ENCODE measurements at regions not wholly inside any gene's neighbourhood (a gene's known extent, or its start where the extent isn't known, plus 50 kb on each side); places are given as distances from the start of the nearest gene placed in this dataset.

- TF ChIP-seq POLR2A (IDR thresholded peaks at IDR 0.05) (no peak), POLR2AphosphoS5 (IDR thresholded peaks at IDR 0.05) (peak; percentile 41 to 73 (median 62))
- Histone ChIP-seq H3K9me3 (no peaks in the 10 kb centered on the region), H3K4me1 (peaks cover 14 to 34% (median 28%) of the 10 kb centered on the region in 4 donors), H3K27me3 (peaks cover 5% of the 10 kb centered on the region), H3K36me3 (no peaks in the 10 kb centered on the region), H3K27ac (peak overlapping the region in 3 of 4 donors; percentile 13 to 31 (median 25)), H3K4me3 (no peak overlapping the region)
- intact Hi-C loops (cut with DNase I; ENCODE audit: low total_unique reads): no loop called here
- WGBS, 2 donors (ENCODE audit: low coverage in 1 of 2): 30 to 57% methylated on average over 2 to 11 of the region's 11 CpGs
- peak; percentile 78 for DNase-seq
- in situ Hi-C loops (cut with MboI; ENCODE audit: low pct_ligation_motif_present in 1 of 4, low pct_unique_long_range_greater_than_20kb in 1 of 4, low sequenced_read_pairs in 3 of 4): loop anchor here in 1 of 4 donors (25.0 kb wide), 1 partner anchor 181 kb away; the partner anchor contains the start of gene FGF19
Observed at GRCh38 chr11:69892986-69893555, 73.9 kb upstream of the FGF3 start.

GRCh38 chr11:69893631-69894030 lies 74.4 kb upstream of the FGF3 start:
- in situ Hi-C loops (cut with MboI; ENCODE audit: low pct_ligation_motif_present in 1 of 4, low pct_unique_long_range_greater_than_20kb in 1 of 4, low sequenced_read_pairs in 3 of 4): loop anchor here in 1 of 4 donors (25.0 kb wide), 1 partner anchor 181 kb away; the partner anchor contains the start of gene FGF19
- H3K4me3 ChIP-seq: no peak overlapping the region
- no peak for TF ChIP-seq POLR2AphosphoS5 (IDR thresholded peaks at IDR 0.05)
- no peak for TF ChIP-seq CTCF (IDR thresholded peaks at IDR 0.05)
- no peak for TF ChIP-seq EP300 (IDR thresholded peaks at IDR 0.05; ENCODE audit: low read depth)
- TF ChIP-seq POLR2A (IDR thresholded peaks at IDR 0.05): no peak
- intact Hi-C loops (cut with DNase I; ENCODE audit: low total_unique reads): no loop called here
- 64% methylated on average over 10 of the region's 10 CpGs; no CpG with 5 or more reads in 1 of the 2 donors for WGBS, 2 donors (ENCODE audit: low coverage in 1 of 2)
- no peak overlapping the region for H3K27ac ChIP-seq
- peaks cover 5% of the 10 kb centered on the region for H3K27me3 ChIP-seq
- peaks cover 14 to 34% (median 28%) of the 10 kb centered on the region in 4 donors for H3K4me1 ChIP-seq
- no peaks in the 10 kb centered on the region for H3K9me3 ChIP-seq
- no peaks in the 10 kb centered on the region for H3K36me3 ChIP-seq
- DNase-seq: no peak

GRCh38 chr11:69894181-69894611 lies 75.0 kb upstream of the FGF3 start:
- Histone ChIP-seq H3K4me1 (peaks cover 14 to 34% (median 28%) of the 10 kb centered on the region in 4 donors), H3K27ac (no peak overlapping the region), H3K9me3 (no peaks in the 10 kb centered on the region), H3K36me3 (no peaks in the 10 kb centered on the region), H3K27me3 (peaks cover 5% of the 10 kb centered on the region), H3K4me3 (no peak overlapping the region)
- no peak for DNase-seq
- intact Hi-C loops (cut with DNase I; ENCODE audit: low total_unique reads): no loop called here
- 80% methylated on average over 15 of the region's 15 CpGs; no CpG with 5 or more reads in 1 of the 2 donors for WGBS, 2 donors (ENCODE audit: low coverage in 1 of 2)
- in situ Hi-C loops (cut with MboI; ENCODE audit: low pct_ligation_motif_present in 1 of 4, low pct_unique_long_range_greater_than_20kb in 1 of 4, low sequenced_read_pairs in 3 of 4): loop anchor here in 1 of 4 donors (25.0 kb wide), 1 partner anchor 182 kb away; the partner anchor contains the start of gene FGF19
- TF ChIP-seq POLR2A (IDR thresholded peaks at IDR 0.05) (no peak), EP300 (IDR thresholded peaks at IDR 0.05; ENCODE audit: low read depth) (no peak), POLR2AphosphoS5 (IDR thresholded peaks at IDR 0.05) (no peak), CTCF (IDR thresholded peaks at IDR 0.05) (no peak)

- WGBS, 2 donors (ENCODE audit: low coverage in 1 of 2): 89 to 91% methylated on average over 3 to 8 of the region's 8 CpGs
- Histone ChIP-seq H3K27ac (no peak overlapping the region), H3K36me3 (no peaks in the 10 kb centered on the region), H3K9me3 (no peaks in the 10 kb centered on the region), H3K4me3 (no peak overlapping the region), H3K4me1 (peaks cover 14 to 34% (median 28%) of the 10 kb centered on the region in 4 donors), H3K27me3 (peaks cover 5% of the 10 kb centered on the region)
- intact Hi-C loops (cut with DNase I; ENCODE audit: low total_unique reads) (no loop called here), in situ Hi-C loops (cut with MboI; ENCODE audit: low pct_ligation_motif_present in 1 of 4, low pct_unique_long_range_greater_than_20kb in 1 of 4, low sequenced_read_pairs in 3 of 4) (loop anchor here in 1 of 4 donors (25.0 kb wide), 1 partner anchor 182 kb away; the partner anchor contains the start of gene FGF19)
- no peak for DNase-seq
- no peak for TF ChIP-seq POLR2A (IDR thresholded peaks at IDR 0.05)
Observed at GRCh38 chr11:69894648-69895047, 75.4 kb upstream of the FGF3 start.

- TF ChIP-seq EP300 (IDR thresholded peaks at IDR 0.05; ENCODE audit: low read depth): no peak
- no peak for TF ChIP-seq POLR2AphosphoS5 (IDR thresholded peaks at IDR 0.05)
- no peak for TF ChIP-seq CTCF (IDR thresholded peaks at IDR 0.05)
- TF ChIP-seq POLR2A (IDR thresholded peaks at IDR 0.05): no peak
- no peak for DNase-seq
- Histone ChIP-seq H3K4me3 (no peak overlapping the region), H3K36me3 (no peaks in the 10 kb centered on the region), H3K27me3 (peaks cover 5% of the 10 kb centered on the region), H3K4me1 (peaks cover 10 to 24% (median 21%) of the 10 kb centered on the region in 4 donors), H3K27ac (no peak overlapping the region), H3K9me3 (no peaks in the 10 kb centered on the region)
- in situ Hi-C loops (cut with MboI; ENCODE audit: low pct_ligation_motif_present in 1 of 4, low pct_unique_long_range_greater_than_20kb in 1 of 4, low sequenced_read_pairs in 3 of 4): loop anchor here in 1 of 4 donors (25.0 kb wide), 1 partner anchor 184 kb away; the partner anchor contains the start of gene FGF19
- intact Hi-C loops (cut with DNase I; ENCODE audit: low total_unique reads): no loop called here
Observed at GRCh38 chr11:69896250-69896649, 77.0 kb upstream of the FGF3 start.
